ENCODE measurements at regions not wholly inside any gene's neighbourhood (a gene's known extent, or its start where the extent isn't known, plus 50 kb on each side); places are given as distances from the start of the nearest gene placed in this dataset.

DNA sequence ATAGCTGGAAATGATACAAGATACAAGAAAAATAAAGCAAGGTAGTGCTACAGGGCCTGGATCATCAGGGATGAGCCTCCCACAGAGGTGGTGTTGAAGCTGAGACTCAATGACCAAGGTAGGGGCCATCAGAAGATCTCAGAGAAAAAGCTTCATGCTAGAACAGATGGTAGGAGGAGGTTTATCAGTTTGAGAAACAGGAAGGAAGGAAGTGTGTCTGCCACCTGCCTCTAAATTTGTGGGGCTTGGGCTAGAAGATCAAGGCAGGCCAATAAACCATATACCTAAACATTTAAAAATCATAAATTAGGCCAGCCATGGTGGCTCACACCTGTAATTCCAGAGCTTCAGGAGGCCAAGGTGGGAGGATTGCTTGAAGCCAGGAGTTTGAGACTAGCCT lies 410.8 kb upstream of the PRKCQ start:
- Histone ChIP-seq H3K27ac (no peak overlapping the region), H3K9me3 (no peaks in the 10 kb centered on the region), H3K4me1 (no peaks in the 10 kb centered on the region), H3K27me3 (peaks cover 0 to 10% (median 0%) of the 10 kb centered on the region in 4 donors), H3K4me3 (no peak overlapping the region), H3K36me3 (no peaks in the 10 kb centered on the region)
- TF ChIP-seq POLR2A (IDR thresholded peaks at IDR 0.05) (no peak), CTCF (IDR thresholded peaks at IDR 0.05) (no peak)
- intact Hi-C loops (cut with DNase I) = no loop called here
- no peak for DNase-seq

GRCh38 chr10:6988654-6989053 lies 408.6 kb upstream of the PRKCQ start:
- Histone ChIP-seq H3K4me3 (no peak overlapping the region), H3K27ac (no peak overlapping the region), H3K9me3 (no peaks in the 10 kb centered on the region), H3K36me3 (no peaks in the 10 kb centered on the region), H3K4me1 (no peaks in the 10 kb centered on the region), H3K27me3 (peaks cover 0 to 10% (median 0%) of the 10 kb centered on the region in 4 donors)
- DNase-seq = no peak
- intact Hi-C loops (cut with DNase I) = no loop called here
- TF ChIP-seq CTCF (IDR thresholded peaks at IDR 0.05) (no peak), POLR2A (IDR thresholded peaks at IDR 0.05) (no peak)
- whole genome bisulfite sequencing, 2 donors = 54 to 66% methylated on average over 4 of the region's 4 CpGs

- H3K4me3 ChIP-seq = no peak overlapping the region
- H3K9me3 ChIP-seq = no peaks in the 10 kb centered on the region
- H3K27me3 ChIP-seq = peaks cover 0 to 3% (median 0%) of the 10 kb centered on the region in 4 donors
- no peak for DNase-seq
- TF ChIP-seq POLR2A (IDR thresholded peaks at IDR 0.05) (no peak), CTCF (IDR thresholded peaks at IDR 0.05) (no peak)
- intact Hi-C loops (cut with DNase I) = no loop called here
- H3K27ac ChIP-seq = no peak overlapping the region
- H3K4me1 ChIP-seq = no peaks in the 10 kb centered on the region
- 84 to 90% methylated on average over 5 of the region's 8 CpGs for WGBS, 2 donors
- H3K36me3 ChIP-seq = no peaks in the 10 kb centered on the region
These were observed 407.5 kb upstream of the PRKCQ start for GRCh38 chr10:6987536-6987945.

DNA sequence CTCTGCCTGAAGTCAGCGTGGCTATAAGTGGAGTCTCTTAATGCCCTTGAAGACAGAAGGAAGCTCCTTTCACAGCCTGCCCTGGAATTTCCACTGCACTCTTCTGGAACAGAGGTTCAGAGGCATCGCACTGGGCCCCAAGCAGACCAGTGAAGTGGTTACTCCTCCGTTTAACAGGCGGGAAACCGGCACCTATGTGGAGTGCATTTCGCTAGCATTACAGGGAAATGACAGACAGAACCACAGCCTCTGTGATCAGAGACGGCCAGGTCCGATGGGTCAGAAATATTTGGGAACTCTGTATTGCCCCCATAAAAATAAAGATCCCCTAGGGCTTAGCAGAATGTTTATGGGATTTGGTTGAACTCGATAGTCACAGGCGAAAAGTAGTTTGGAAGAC lies 406.9 kb upstream of the PRKCQ start:
- no peak for DNase-seq
- H3K27me3 ChIP-seq = peaks cover 0 to 3% (median 0%) of the 10 kb centered on the region in 4 donors
- H3K4me3 ChIP-seq = no peak overlapping the region
- TF ChIP-seq POLR2A (IDR thresholded peaks at IDR 0.05) (no peak), CTCF (IDR thresholded peaks at IDR 0.05) (no peak)
- intact Hi-C loops (cut with DNase I) = no loop called here
- WGBS, 2 donors = 78 to 92% methylated on average over 4 to 10 of the region's 10 CpGs
- no peaks in the 10 kb centered on the region for H3K36me3 ChIP-seq
- no peaks in the 10 kb centered on the region for H3K4me1 ChIP-seq
- no peaks in the 10 kb centered on the region for H3K9me3 ChIP-seq
- H3K27ac ChIP-seq = no peak overlapping the region

DNA sequence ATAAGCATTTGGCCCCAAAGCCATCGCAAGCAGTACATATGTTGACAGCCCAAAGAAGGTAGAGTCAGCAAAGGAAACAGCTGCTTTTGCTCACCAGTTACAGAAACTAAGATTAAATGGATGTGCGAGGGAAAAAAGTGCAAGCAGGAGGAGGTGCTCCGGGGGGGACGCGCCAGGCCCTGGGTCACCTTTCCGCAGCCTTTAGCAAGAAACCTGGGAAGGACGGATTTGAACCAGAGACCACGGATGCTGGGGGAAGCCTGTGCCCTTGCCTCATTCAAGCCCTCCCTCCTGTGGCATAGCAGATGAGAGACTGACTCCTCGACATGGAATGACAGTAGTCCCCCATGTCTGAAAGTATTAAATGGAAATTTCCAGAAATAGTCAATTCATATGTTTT lies 405.6 kb upstream of the PRKCQ start:
- peaks cover 0 to 3% (median 0%) of the 10 kb centered on the region in 4 donors for H3K27me3 ChIP-seq
- no peak for DNase-seq
- intact Hi-C loops (cut with DNase I) = no loop called here
- TF ChIP-seq POLR2A (IDR thresholded peaks at IDR 0.05) = no peak
- TF ChIP-seq CTCF (IDR thresholded peaks at IDR 0.05) = no peak
- no peaks in the 10 kb centered on the region for H3K9me3 ChIP-seq
- WGBS, 2 donors = 76 to 80% methylated on average over 9 of the region's 9 CpGs
- H3K4me3 ChIP-seq = no peak overlapping the region
- H3K27ac ChIP-seq = no peak overlapping the region
- H3K4me1 ChIP-seq = no peaks in the 10 kb centered on the region
- no peaks in the 10 kb centered on the region for H3K36me3 ChIP-seq

Data from esophagus squamous epithelium (tissue), 5 donors.